ENCODE measurements at regions not wholly inside any gene's neighbourhood (a gene's known extent, or its start where the extent isn't known, plus 50 kb on each side); places are given as distances from the start of the nearest gene placed in this dataset.

DNA sequence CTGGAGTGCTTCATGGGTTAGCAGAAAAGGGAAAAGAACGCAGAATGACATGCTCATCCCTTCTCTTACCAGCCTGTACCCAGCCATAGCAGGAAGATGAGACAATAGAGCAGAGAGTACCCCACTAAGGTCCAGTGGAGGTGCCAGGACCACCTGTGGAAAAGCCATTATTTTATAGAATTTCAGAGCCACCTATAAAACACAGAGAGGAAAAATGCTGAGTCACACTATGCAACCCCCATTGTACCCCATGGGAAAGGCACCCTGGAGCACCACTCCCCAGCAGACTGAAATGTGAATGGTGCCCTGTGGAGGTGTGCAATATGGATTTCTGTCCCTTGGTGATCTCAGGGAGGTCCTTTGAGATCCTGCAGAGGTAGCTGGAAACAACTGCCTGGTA, 97.2 kb downstream of the HES1 start:
- ATAC-seq (ENCODE audit: poor library complexity) (no peak), DNase-seq (no peak)
- Mint-ChIP-seq H3K27ac (no peak overlapping the region), H3K36me3 (ENCODE audit: low read depth) (no peaks in the 10 kb centered on the region), H3K27me3 (peaks cover 6% of the 10 kb centered on the region), H3K9me3 (no peaks in the 10 kb centered on the region), H3K4me1 (ENCODE audit: low read depth) (no peaks in the 10 kb centered on the region), H3K4me3 (no peak overlapping the region)
- no peaks in the 10 kb centered on the region for H3K9me3 ChIP-seq (ENCODE audit: control insufficient read depth in 1 of 2, insufficient read depth in 1 of 2, low read length in 2 of 2)
- ChIA-PET POLR2A (no interaction called here), CTCF (no interaction called here)
- no peak overlapping the region for H3K4me3 ChIP-seq (ENCODE audit: low read length)
- no peak overlapping the region for H3K27ac ChIP-seq (ENCODE audit: low read depth in 1 of 2, low read length in 2 of 2)
- H3K4me1 ChIP-seq (ENCODE audit: insufficient read depth, low read length), result no peaks in the 10 kb centered on the region
- intact Hi-C loops (cut with DNase I, micrococcal nuclease), result no loop called here
- no peaks in the 10 kb centered on the region for H3K36me3 ChIP-seq (ENCODE audit: insufficient read depth, low read length)
- TF ChIP-seq, protein P1, sequence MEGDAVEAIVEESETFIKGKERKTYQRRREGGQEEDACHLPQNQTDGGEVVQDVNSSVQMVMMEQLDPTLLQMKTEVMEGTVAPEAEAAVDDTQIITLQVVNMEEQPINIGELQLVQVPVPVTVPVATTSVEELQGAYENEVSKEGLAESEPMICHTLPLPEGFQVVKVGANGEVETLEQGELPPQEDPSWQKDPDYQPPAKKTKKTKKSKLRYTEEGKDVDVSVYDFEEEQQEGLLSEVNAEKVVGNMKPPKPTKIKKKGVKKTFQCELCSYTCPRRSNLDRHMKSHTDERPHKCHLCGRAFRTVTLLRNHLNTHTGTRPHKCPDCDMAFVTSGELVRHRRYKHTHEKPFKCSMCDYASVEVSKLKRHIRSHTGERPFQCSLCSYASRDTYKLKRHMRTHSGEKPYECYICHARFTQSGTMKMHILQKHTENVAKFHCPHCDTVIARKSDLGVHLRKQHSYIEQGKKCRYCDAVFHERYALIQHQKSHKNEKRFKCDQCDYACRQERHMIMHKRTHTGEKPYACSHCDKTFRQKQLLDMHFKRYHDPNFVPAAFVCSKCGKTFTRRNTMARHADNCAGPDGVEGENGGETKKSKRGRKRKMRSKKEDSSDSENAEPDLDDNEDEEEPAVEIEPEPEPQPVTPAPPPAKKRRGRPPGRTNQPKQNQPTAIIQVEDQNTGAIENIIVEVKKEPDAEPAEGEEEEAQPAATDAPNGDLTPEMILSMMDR (IDR thresholded peaks at IDR 0.05), result no peak
- H3K27me3 ChIP-seq (ENCODE audit: control insufficient read depth in 1 of 2, insufficient read depth in 2 of 2, low read length in 2 of 2), result peaks cover 0 to 5% of the 10 kb centered on the region in 2 experiments

DNA sequence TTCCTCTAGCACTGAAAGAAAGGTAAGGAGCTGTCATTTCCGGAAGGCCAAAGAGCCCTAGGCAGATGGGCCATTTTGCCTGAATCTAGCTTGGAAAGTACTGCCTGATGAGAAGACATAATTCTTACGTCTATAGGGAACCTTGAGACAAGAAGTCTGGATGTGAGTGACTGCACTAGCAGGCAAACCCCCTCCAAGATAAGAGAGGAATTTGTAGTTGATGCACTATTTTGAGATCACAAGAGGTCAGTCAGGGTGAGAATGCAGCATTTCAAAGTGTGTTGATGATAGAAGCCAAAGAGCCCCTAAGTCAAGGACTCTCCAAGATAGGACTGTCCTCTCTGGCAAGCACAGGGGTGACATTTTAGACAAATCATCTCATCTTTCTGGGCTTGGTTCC, 99.2 kb downstream of the HES1 start:
- H3K36me3 ChIP-seq (ENCODE audit: insufficient read depth, low read length), result no peaks in the 10 kb centered on the region
- Mint-ChIP-seq H3K27me3 (peaks cover 6% of the 10 kb centered on the region), H3K27ac (no peak overlapping the region), H3K36me3 (ENCODE audit: low read depth) (no peaks in the 10 kb centered on the region), H3K4me3 (no peak overlapping the region), H3K4me1 (ENCODE audit: low read depth) (no peaks in the 10 kb centered on the region), H3K9me3 (no peaks in the 10 kb centered on the region)
- no peak for ATAC-seq (ENCODE audit: poor library complexity)
- peaks cover 0 to 5% of the 10 kb centered on the region in 2 experiments for H3K27me3 ChIP-seq (ENCODE audit: control insufficient read depth in 1 of 2, insufficient read depth in 2 of 2, low read length in 2 of 2)
- POLR2A ChIA-PET, result no interaction called here
- no peak overlapping the region for H3K27ac ChIP-seq (ENCODE audit: low read depth in 1 of 2, low read length in 2 of 2)
- CTCF ChIA-PET, result no interaction called here
- TF ChIP-seq, protein P1 (IDR thresholded peaks at IDR 0.05), result no peak
- no peak for DNase-seq
- intact Hi-C loops (cut with DNase I, micrococcal nuclease), result no loop called here
- H3K4me1 ChIP-seq (ENCODE audit: insufficient read depth, low read length), result no peaks in the 10 kb centered on the region
- H3K4me3 ChIP-seq (ENCODE audit: low read length), result no peak overlapping the region
- no peaks in the 10 kb centered on the region for H3K9me3 ChIP-seq (ENCODE audit: control insufficient read depth in 1 of 2, insufficient read depth in 1 of 2, low read length in 2 of 2)

DNA sequence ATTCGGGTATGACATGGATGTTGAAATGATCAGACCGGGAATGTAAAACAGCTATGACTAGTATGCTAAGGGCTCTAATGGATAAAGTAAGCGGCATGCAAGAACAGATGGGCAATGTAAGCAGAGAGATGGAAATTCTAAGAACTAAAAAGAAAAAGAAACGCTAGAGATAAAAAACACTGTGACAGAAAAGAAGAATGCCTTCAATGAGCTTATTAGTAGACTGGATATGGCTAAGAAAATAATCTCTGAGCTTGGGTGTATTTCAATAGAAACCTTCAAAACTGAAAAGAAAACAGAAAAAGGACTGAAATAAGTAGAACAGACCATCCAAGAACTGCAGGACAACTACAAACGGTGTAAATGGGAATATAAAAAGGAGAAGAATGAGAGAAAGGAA, 101.2 kb downstream of the HES1 start:
- H3K4me1 ChIP-seq (ENCODE audit: insufficient read depth, low read length), result no peaks in the 10 kb centered on the region
- H3K4me3 ChIP-seq (ENCODE audit: low read length), result no peak overlapping the region
- Mint-ChIP-seq H3K27ac (no peak overlapping the region), H3K36me3 (ENCODE audit: low read depth) (no peaks in the 10 kb centered on the region), H3K4me1 (ENCODE audit: low read depth) (no peaks in the 10 kb centered on the region), H3K9me3 (no peaks in the 10 kb centered on the region), H3K4me3 (no peak overlapping the region), H3K27me3 (peaks cover 6% of the 10 kb centered on the region)
- H3K9me3 ChIP-seq (ENCODE audit: control insufficient read depth in 1 of 2, insufficient read depth in 1 of 2, low read length in 2 of 2), result no peaks in the 10 kb centered on the region
- CTCF ChIA-PET, result no interaction called here
- no peaks in the 10 kb centered on the region for H3K36me3 ChIP-seq (ENCODE audit: insufficient read depth, low read length)
- DNase-seq (no peak), ATAC-seq (ENCODE audit: poor library complexity) (no peak)
- H3K27me3 ChIP-seq (ENCODE audit: control insufficient read depth in 1 of 2, insufficient read depth in 2 of 2, low read length in 2 of 2), result peaks cover 0 to 5% of the 10 kb centered on the region in 2 experiments
- POLR2A ChIA-PET, result no interaction called here
- intact Hi-C loops (cut with DNase I, micrococcal nuclease), result no loop called here
- no peak overlapping the region for H3K27ac ChIP-seq (ENCODE audit: low read depth in 1 of 2, low read length in 2 of 2)
- TF ChIP-seq, protein P1 (IDR thresholded peaks at IDR 0.05), result no peak
